CD14-positive monocyte (primary cell): ENCODE measurements at regions not wholly inside any gene's neighbourhood (a gene's known extent, or its start where the extent isn't known, plus 50 kb on each side); places are given as distances from the start of the nearest gene placed in this dataset.

Source experiments
- DNase-seq, 3 donors: peaks; one replicate each; pipeline ENCODE4 v3.0.0-alpha.2; 2011 to 2022
- H2AFZ ChIP-seq: 2 replicates; pipeline ENCODE4 v1.6.0; 2012; ENCODE audit warnings: mild to moderate bottlenecking, low read depth, low read length, inconsistent platforms; ENCODE audit not compliant: insufficient read depth, poor library complexity, severe bottlenecking
- H3K27ac ChIP-seq, 2 donors: 1 replicate in 1 of 2; 2 replicates in 1 of 2; pipeline ENCODE4 v1.5.1; 2012 to 2013; ENCODE audit warnings: low read length in 2 of 2, control low read depth in 1 of 2, inconsistent platforms in 1 of 2, low read depth in 1 of 2, mild to moderate bottlenecking in 1 of 2
- H3K27me3 ChIP-seq, 2 donors: one replicate each; pipeline versions ENCODE4 v1.6.0 to v1.6.1; 2011 to 2013; ENCODE audit warnings: low read length in 2 of 2; ENCODE audit not compliant: control insufficient read depth in 2 of 2, insufficient read depth in 2 of 2
- H3K36me3 ChIP-seq, 2 donors: replicated peaks in 1 of 2; 1 replicate in 1 of 2; 2 replicates in 1 of 2; pipeline versions ENCODE4 v1.5.1 to v1.6.1; 2012 to 2013; ENCODE audit warnings: low read length in 2 of 2, control low read depth in 1 of 2, inconsistent platforms in 1 of 2, mild to moderate bottlenecking in 1 of 2; ENCODE audit not compliant: insufficient read depth in 2 of 2, control insufficient read depth in 1 of 2
- H3K4me1 ChIP-seq, 2 donors: 1 replicate in 1 of 2; 2 replicates in 1 of 2; pipeline versions ENCODE4 v1.5.1 to v1.6.1; 2012 to 2013; ENCODE audit warnings: low read length in 2 of 2, control low read depth in 1 of 2, inconsistent platforms in 1 of 2, mild to moderate bottlenecking in 1 of 2, moderate library complexity in 1 of 2; ENCODE audit not compliant: insufficient read depth in 2 of 2, control insufficient read depth in 1 of 2
- H3K4me2 ChIP-seq: replicated peaks from 2 replicates; pipeline ENCODE3; 2012; ENCODE audit warnings: low read length, moderate library complexity, mild to moderate bottlenecking; ENCODE audit not compliant: poor library complexity, severe bottlenecking; ENCODE audit errors: extremely low read depth
- H3K4me3 ChIP-seq, 3 experiments: fragments of 200-600 bp in 1 of 3; sonication (generic) in 1 of 3; replicated peaks in 1 of 3; 1 replicate in 2 of 3; 2 replicates in 1 of 3; pipeline ENCODE4 v1.5.1; 2011 to 2013; ENCODE audit warnings: low read length in 3 of 3, mild to moderate bottlenecking in 3 of 3, control low read depth in 2 of 3, low read depth in 2 of 3, inconsistent platforms in 1 of 3, moderate library complexity in 1 of 3
- H3K79me2 ChIP-seq: 2 replicates; pipeline ENCODE4 v1.6.0; 2012; ENCODE audit warnings: mild to moderate bottlenecking, control low read depth, inconsistent platforms, low read length, moderate library complexity; ENCODE audit not compliant: insufficient read depth
- H3K9ac ChIP-seq: 2 replicates; pipeline ENCODE4 v1.6.0; 2017; ENCODE audit warnings: low read length, mild to moderate bottlenecking; ENCODE audit not compliant: insufficient read depth, poor library complexity, severe bottlenecking
- H3K9me3 ChIP-seq, 2 donors: replicated peaks in 1 of 2; 1 replicate in 1 of 2; 2 replicates in 1 of 2; pipeline versions ENCODE4 v1.5.1 to v1.6.1; 2012 to 2013; ENCODE audit warnings: low read length in 2 of 2, control low read depth in 1 of 2; ENCODE audit not compliant: control insufficient read depth in 1 of 2, insufficient read depth in 1 of 2
- H4K20me1 ChIP-seq: 2 replicates; pipeline ENCODE4 v1.6.0; 2012; ENCODE audit warnings: mild to moderate bottlenecking, low read length, control low read depth, moderate library complexity; ENCODE audit not compliant: insufficient read depth
- H3K27ac Mint-ChIP-seq, 7 donors: one replicate each; pipeline ENCODE4 v1.8.0; 2020; ENCODE audit warnings: mild to moderate bottlenecking in 7 of 7, mixed read lengths in 7 of 7, moderate library complexity in 6 of 7, inconsistent platforms in 2 of 7
- H3K27me3 Mint-ChIP-seq, 3 donors: one replicate each; pipeline ENCODE4 v1.8.0; 2021 to 2022; ENCODE audit warnings: low read depth in 3 of 3, mild to moderate bottlenecking in 3 of 3, mixed read lengths in 3 of 3, moderate library complexity in 3 of 3, inconsistent platforms in 1 of 3
- H3K36me3 Mint-ChIP-seq, 2 donors: one replicate each; pipeline ENCODE4 v1.8.0; 2020; ENCODE audit warnings: mixed read lengths in 2 of 2, inconsistent platforms in 1 of 2, mild to moderate bottlenecking in 1 of 2
- H3K4me1 Mint-ChIP-seq: one replicate; pipeline ENCODE4 v1.8.0; 2020; ENCODE audit warnings: mild to moderate bottlenecking, mixed read lengths
- H3K4me3 Mint-ChIP-seq, 2 donors: one replicate each; pipeline ENCODE4 v1.8.0; 2020; ENCODE audit warnings: mild to moderate bottlenecking in 2 of 2, mixed read lengths in 2 of 2, moderate library complexity in 1 of 2
- H3K9me3 Mint-ChIP-seq, 7 donors: one replicate each; pipeline ENCODE4 v1.8.0; 2020 to 2022; ENCODE audit warnings: mixed read lengths in 7 of 7, mild to moderate bottlenecking in 6 of 7, moderate library complexity in 6 of 7, inconsistent platforms in 2 of 7
- WGBS: methylation state at CpG from one replicate; pipeline ENCODE4 v1.1.5; 2013; ENCODE audit warnings: missing lambda C conversion rate; ENCODE audit not compliant: insufficient coverage; 5-methylcytosine and 5-hydroxymethylcytosine counted together
- intact Hi-C, 2 donors: fragments of 100-400 bp; cut with micrococcal nuclease; formaldehyde crosslinking; loops; one replicate each; pipeline versions ENCODE4 v1.15.0 to v1.15.1; 2023
- TF ChIP-seq, protein P1 (sequence below): fragments of 200-600 bp; IDR thresholded peaks from one replicate; pipeline ENCODE4 v1.8.0; 2022; ENCODE audit warnings: antibody characterized with exemption, mild to moderate bottlenecking

DNA sequence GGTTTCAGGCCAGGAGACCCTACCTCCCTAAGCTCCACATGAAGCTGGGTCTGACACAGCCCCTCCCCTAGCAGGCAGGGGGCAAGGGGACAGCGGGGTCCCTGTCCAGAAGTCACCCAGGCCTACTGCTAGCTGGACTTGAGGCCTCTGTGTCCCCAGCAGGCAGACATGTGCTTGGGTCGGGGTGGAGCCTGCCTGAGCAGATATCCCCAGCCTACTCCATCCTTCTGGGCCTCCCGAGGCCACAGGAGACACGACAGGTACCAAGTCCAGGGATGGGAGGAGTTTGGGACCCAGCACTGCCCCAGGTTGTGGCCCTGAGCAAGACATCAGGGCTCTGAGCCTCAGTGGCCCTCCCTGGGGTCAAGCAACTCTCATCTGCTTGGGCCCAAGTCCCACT is 105.2 kb upstream of the EIF5 start:
- H3K4me2 ChIP-seq: no peak overlapping the region
- TF ChIP-seq, protein P1, sequence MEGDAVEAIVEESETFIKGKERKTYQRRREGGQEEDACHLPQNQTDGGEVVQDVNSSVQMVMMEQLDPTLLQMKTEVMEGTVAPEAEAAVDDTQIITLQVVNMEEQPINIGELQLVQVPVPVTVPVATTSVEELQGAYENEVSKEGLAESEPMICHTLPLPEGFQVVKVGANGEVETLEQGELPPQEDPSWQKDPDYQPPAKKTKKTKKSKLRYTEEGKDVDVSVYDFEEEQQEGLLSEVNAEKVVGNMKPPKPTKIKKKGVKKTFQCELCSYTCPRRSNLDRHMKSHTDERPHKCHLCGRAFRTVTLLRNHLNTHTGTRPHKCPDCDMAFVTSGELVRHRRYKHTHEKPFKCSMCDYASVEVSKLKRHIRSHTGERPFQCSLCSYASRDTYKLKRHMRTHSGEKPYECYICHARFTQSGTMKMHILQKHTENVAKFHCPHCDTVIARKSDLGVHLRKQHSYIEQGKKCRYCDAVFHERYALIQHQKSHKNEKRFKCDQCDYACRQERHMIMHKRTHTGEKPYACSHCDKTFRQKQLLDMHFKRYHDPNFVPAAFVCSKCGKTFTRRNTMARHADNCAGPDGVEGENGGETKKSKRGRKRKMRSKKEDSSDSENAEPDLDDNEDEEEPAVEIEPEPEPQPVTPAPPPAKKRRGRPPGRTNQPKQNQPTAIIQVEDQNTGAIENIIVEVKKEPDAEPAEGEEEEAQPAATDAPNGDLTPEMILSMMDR: no peak
- Mint-ChIP-seq H3K4me3 (no peak overlapping the region), H3K27me3 (peaks cover 13 to 22% (median 17%) of the 10 kb centered on the region in 3 donors), H3K36me3 (no peaks in the 10 kb centered on the region), H3K9me3 (peaks cover 0 to 3% (median 0%) of the 10 kb centered on the region in 7 donors), H3K27ac (no peak overlapping the region), H3K4me1 (no peaks in the 10 kb centered on the region)
- 100% methylated on average over 2 of the region's 4 CpGs for WGBS
- DNase-seq: no peak
- H3K36me3 ChIP-seq: no peaks in the 10 kb centered on the region
- H3K9me3 ChIP-seq: no peaks in the 10 kb centered on the region
- intact Hi-C loops: no loop called here
- no peak overlapping the region for H3K9ac ChIP-seq
- H4K20me1 ChIP-seq: no peaks in the 10 kb centered on the region
- no peak overlapping the region for H2AFZ ChIP-seq
- H3K79me2 ChIP-seq: no peaks in the 10 kb centered on the region
- H3K4me1 ChIP-seq: peaks cover under 1 to 2% of the 10 kb centered on the region in 2 donors
- no peak overlapping the region for H3K27ac ChIP-seq
- peaks cover 0 to 3% of the 10 kb centered on the region in 2 donors for H3K27me3 ChIP-seq
- H3K4me3 ChIP-seq: no peak overlapping the region

DNA sequence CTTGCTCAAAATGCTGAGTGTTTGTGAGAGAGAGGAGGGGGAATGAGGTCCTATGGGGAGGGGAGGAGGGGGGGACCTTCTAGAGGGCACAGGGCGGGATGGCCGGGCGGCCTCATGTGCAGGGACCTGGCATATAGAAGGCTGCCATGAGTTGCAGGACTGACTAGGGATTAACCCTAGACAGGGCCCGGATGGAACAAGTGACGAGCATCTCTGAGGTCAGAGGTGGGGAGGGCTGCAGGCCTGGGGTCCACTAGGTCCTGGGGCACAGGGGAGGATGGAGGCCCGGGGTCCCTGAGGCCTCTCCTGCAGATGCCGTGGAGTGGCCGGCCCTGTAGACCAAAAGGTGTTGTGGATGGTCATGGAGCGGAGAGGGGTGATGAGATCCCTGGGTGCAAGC is 104.0 kb upstream of the EIF5 start:
- Histone ChIP-seq H3K9ac (no peak overlapping the region), H3K4me3 (no peak overlapping the region), H3K4me2 (no peak overlapping the region), H3K27ac (no peak overlapping the region), H3K36me3 (no peaks in the 10 kb centered on the region), H3K4me1 (no peaks in the 10 kb centered on the region), H2AFZ (no peak overlapping the region), H4K20me1 (no peaks in the 10 kb centered on the region), H3K9me3 (no peaks in the 10 kb centered on the region), H3K79me2 (no peaks in the 10 kb centered on the region), H3K27me3 (peaks cover 0 to 5% of the 10 kb centered on the region in 2 donors)
- peaks cover 8 to 21% (median 19%) of the 10 kb centered on the region in 3 donors for H3K27me3 Mint-ChIP-seq
- TF ChIP-seq, protein P1: no peak
- DNase-seq: no peak
- intact Hi-C loops: no loop called here
- no peak overlapping the region for H3K4me3 Mint-ChIP-seq
- H3K36me3 Mint-ChIP-seq: no peaks in the 10 kb centered on the region
- 92% methylated on average over 6 of the region's 9 CpGs for WGBS
- peaks cover 0 to under 1% (median 0%) of the 10 kb centered on the region in 7 donors for H3K9me3 Mint-ChIP-seq
- no peaks in the 10 kb centered on the region for H3K4me1 Mint-ChIP-seq
- no peak overlapping the region for H3K27ac Mint-ChIP-seq
